Stimulated activated CD4-positive, alpha-beta T cell treated with anti-CD3 and anti-CD28 coated beads, Interleukin-1b, Interleukin-23, amount 100 ng/mL, for 24 hours (primary cell): ENCODE measurements at regions not wholly inside any gene's neighbourhood (a gene's known extent, or its start where the extent isn't known, plus 50 kb on each side); places are given as distances from the start of the nearest gene placed in this dataset.

Experiments
- DNase-seq, 4 experiments: peaks; one replicate each; pipeline ENCODE4 v3.0.0-alpha.2; 2020; ENCODE audit warnings: low read depth in 4 of 4, low spot score in 1 of 4

GRCh38 chr4:19727141-19727540 is 524.6 kb upstream of the SLIT2 start:
- DNase-seq = no peak

DNA sequence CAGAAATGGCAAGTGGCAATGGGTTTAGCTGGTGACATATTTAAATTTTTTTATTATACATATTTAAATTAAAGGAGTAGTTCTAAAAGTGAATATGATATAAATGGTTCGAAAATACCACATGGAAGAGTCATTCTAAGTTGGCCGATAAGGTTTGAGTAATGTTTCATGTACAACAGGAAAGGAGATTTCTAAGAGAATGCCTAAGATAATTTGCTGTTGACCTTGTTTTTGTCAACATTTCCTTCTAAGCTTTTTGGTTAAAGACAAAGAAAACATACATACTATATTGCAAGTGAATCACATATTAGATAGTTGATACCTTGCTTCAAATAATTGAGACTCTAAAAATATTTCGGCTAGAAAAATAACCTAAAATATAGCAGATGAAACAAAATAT is 526.6 kb upstream of the SLIT2 start:
- no peak for DNase-seq

GRCh38 chr4:19722404-19722803 is 529.3 kb upstream of the SLIT2 start:
- no peak for DNase-seq

DNA sequence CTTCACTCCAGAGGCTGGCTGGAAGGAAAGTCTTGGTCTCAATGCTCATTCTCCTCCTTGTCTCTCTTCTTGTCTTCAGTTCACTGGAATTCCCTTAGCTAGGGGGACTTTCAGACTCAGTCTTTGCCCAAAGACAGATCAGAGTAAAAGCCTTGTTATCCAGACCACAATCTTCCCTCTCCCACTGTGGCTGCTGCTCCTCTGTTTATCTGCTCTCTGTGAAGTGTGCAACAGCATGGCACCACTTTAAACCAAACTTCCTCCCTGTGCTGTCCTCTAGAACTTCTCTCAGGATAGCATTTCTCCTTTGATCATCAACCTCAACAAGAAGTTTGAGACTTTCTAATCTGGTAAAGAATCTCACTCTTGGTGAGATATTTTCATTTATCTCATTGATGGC is 530.1 kb upstream of the SLIT2 start:
- no peak for DNase-seq

DNA sequence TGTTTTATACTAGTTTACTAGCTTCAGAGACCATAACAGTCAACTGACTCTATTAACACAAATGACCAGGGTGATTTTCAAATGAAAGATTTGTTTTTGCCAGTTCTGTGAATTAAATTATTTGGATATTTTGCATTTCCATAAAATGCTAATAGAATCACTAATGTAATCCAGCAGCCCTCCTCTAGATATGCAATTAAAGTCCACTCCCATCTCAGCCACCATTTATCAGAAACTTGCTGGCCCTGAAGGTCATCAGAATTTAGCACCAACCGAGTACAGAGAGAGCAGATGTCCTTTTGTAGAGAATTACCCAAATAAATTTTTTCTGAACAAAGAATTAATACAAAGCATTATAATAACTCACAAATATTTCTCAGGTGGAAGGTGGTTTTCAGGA is 531.1 kb upstream of the SLIT2 start:
- no peak for DNase-seq

GRCh38 chr4:19720190-19720589 is 531.5 kb upstream of the SLIT2 start:
- DNase-seq = no peak

DNA sequence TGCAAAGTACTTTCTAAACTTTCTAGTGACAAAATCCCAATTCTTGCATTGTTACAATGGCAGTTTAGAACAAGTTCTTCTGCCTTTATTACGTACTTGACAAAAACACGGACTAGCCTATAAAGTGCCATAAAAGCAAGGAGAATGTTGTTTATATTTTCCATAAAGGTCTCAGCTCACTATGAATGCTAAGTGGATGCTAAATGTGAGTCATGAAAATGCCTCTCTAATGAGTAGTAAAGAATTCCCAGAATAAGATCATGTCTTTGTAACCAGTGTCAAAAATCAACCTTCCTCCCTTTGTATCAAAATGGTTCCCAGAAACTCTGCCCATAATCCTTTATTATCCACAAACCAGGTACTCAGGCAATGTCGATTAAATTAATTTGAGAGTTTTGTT is 539.8 kb upstream of the SLIT2 start:
- DNase-seq = no peak

GRCh38 chr4:19707876-19708275 is 543.8 kb upstream of the SLIT2 start:
- DNase-seq = no peak

- DNase-seq = no peak
Observed at GRCh38 chr4:19703391-19703790, 548.3 kb upstream of the SLIT2 start.

GRCh38 chr4:19700992-19701391 is 550.7 kb upstream of the SLIT2 start:
- no peak for DNase-seq

DNA sequence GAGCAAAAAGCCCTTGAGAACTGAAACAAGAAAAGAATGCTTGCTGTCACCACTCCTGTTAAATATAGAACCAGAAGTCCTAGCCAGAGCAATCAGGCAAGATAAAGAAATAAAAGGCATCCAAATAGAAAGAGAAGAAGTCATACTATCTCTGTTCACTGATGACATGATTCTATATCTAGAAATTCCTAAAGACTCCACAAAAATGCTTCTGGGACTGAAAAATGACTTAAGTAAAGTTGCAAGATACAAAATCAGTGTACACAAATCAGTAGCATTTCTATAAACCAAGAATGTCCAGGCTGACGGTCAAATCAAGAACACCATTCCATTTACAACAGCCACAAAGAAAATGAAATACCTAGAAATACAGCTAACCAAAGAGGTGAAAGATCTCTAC is 552.7 kb upstream of the SLIT2 start:
- DNase-seq = no peak

DNA sequence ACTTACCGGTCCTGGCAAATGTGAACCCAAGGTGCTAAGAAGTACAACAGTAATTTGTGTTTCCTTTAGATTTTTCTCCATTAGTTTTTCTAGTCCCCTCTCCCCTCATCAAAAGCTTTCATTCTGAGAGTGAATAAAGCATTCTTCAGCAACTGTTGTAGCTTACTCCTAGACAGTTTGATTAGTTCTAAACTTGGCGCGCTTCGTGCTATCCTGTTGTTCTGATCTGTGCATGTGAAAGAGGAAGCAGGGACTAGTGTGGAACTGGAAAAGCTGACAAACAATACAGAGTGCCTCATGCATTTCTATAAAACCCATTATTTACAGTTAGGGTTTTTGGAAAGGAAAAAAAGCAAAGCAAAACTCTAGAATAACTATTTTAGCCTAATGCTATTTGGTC is 556.9 kb upstream of the SLIT2 start:
- no peak for DNase-seq

GRCh38 chr4:19693936-19694570 is 557.7 kb upstream of the SLIT2 start:
- no peak for DNase-seq

GRCh38 chr4:19689511-19689910 is 562.2 kb upstream of the SLIT2 start:
- no peak for DNase-seq

- no peak for DNase-seq
Observed at GRCh38 chr4:19686456-19686855, 565.2 kb upstream of the SLIT2 start.

- DNase-seq = no peak
Observed at GRCh38 chr4:19684084-19684483, 567.6 kb upstream of the SLIT2 start.

- DNase-seq = no peak
Observed at GRCh38 chr4:19683426-19683825, 568.3 kb upstream of the SLIT2 start.

DNA sequence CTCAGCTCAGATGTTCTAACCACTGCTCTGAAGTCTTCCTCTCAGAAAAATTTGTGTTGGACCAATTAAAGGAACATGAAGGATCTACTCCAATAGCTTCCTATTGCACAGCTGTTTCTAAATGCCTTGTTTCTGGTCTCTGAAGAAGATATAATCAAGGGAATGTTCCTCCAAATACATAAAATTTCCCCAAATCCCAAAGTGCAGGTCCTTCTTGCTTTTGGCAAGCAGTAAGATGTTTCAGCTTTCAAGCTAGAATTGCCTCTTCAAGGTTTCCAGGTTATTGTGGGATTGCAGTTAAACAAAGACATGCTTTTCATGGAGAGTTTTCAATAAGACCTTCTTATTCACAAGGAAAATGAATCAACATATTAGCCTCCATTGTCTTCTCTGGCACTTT is 574.5 kb upstream of the SLIT2 start:
- no peak for DNase-seq

DNA sequence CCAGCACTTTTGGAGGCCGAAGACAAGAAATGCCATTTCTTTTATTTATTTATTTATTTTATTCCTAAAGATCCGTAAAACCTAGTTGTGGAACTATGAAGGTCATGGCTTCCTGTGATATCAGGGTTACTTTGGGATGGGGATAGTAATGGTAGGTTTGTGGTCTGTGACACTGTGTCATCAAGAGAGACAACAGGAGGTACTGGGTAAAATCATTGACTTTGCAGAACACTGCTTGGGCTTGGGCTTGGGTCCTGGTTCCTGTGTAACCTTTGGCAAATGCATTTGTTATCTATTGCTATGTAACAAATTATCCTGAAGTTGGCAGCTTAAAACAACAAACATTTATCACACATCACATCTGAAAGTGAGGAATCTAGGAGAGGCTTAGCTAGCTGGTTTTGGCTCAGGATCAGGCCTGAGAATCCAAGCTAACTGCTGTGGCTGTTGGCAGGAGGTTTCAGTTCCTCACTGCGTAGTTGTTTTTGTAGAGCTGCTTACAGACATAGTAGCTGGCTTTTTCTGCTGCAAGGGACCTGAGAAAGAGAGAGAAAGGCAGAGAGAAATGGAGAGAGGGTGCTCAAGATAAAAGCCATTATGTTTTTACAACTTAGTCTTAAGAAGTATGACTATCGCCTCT is 576.4 kb upstream of the SLIT2 start:
- no peak for DNase-seq

GRCh38 chr4:19659101-19659500 is 592.6 kb upstream of the SLIT2 start:
- DNase-seq = no peak

- no peak for DNase-seq
Observed at GRCh38 chr4:19657856-19658255, 593.8 kb upstream of the SLIT2 start.

DNA sequence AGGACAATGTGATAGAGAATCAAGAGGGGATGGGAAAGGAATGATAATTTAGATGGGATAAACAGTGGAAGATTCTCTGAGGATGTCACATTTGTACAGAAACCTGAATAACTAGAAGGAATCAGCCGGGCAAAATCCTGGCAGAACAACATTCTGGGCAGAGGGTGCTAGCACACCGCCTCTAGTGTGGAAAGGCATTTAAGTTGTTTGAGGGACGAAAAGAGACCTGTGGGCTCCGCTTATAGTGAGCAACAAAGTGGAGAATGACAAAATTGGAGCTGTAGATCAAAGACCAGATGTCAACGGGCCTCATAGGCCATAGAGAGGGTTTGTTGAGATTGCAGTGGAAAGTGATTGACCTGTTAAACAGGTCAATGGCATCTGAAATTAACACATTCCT is 596.0 kb upstream of the SLIT2 start:
- DNase-seq = no peak
